Esophagus muscularis mucosa (tissue), 3 donors: ENCODE measurements at regions not wholly inside any gene's neighbourhood (a gene's known extent, or its start where the extent isn't known, plus 50 kb on each side); places are given as distances from the start of the nearest gene placed in this dataset.

Experiments
- CTCF ChIP-seq, 3 experiments: fragments of 200-600 bp in 2 of 3; fragments of 450-650 bp in 1 of 3; sonication (generic) in 2 of 3; IDR thresholded peaks; one replicate each; pipeline ENCODE4 v1.5.1; 2017 to 2019; ENCODE audit warnings: antibody characterized with exemption in 3 of 3, mild to moderate bottlenecking in 2 of 3, moderate library complexity in 1 of 3
- POLR2A ChIP-seq: fragments of 450-650 bp; IDR thresholded peaks from one replicate; pipeline ENCODE4 v1.6.1; 2017; ENCODE audit warnings: antibody characterized with exemption, moderate library complexity, mild to moderate bottlenecking, low read depth
- POLR2AphosphoS5 ChIP-seq, 2 donors: sonication (generic); formaldehyde crosslinking; IDR thresholded peaks; one replicate each; pipeline ENCODE4 v1.6.1; 2017; ENCODE audit warnings: antibody characterized with exemption in 2 of 2

GRCh38 chr7:84339306-84339705 is 144.7 kb upstream of the SEMA3A start:
- no peak for TF ChIP-seq CTCF (IDR thresholded peaks at IDR 0.05)
- TF ChIP-seq POLR2A: no peak
- TF ChIP-seq POLR2AphosphoS5 (IDR thresholded peaks at IDR 0.05): no peak
